H9 (cell line): ENCODE measurements at regions not wholly inside any gene's neighbourhood (a gene's known extent, or its start where the extent isn't known, plus 50 kb on each side); places are given as distances from the start of the nearest gene placed in this dataset.

Experiments
- DNase-seq: peaks from one replicate; pipeline ENCODE4 v3.0.0-alpha.2; 2017
- H2AFZ ChIP-seq: one replicate; pipeline ENCODE4 v1.6.1; 2013; ENCODE audit warnings: mild to moderate bottlenecking, low read length, control low read depth, moderate library complexity
- H2AK5ac ChIP-seq: 2 replicates; pipeline ENCODE4 v1.6.1; 2013; ENCODE audit warnings: low read length, control low read depth, mixed read lengths; ENCODE audit not compliant: insufficient read length
- H2BK120ac ChIP-seq: one replicate; pipeline ENCODE4 v1.6.1; 2013; ENCODE audit warnings: low read depth, mild to moderate bottlenecking, low read length, control low read depth, inconsistent platforms; ENCODE audit not compliant: poor library complexity, severe bottlenecking
- H2BK12ac ChIP-seq: 2 replicates; pipeline ENCODE4 v1.6.1; 2013; ENCODE audit warnings: low read length, control low read depth, mixed read lengths, low read depth; ENCODE audit not compliant: insufficient read length
- H2BK15ac ChIP-seq: 2 replicates; pipeline ENCODE4 v1.6.1; 2013; ENCODE audit warnings: low read depth, low read length, control low read depth
- H2BK20ac ChIP-seq: one replicate; pipeline ENCODE4 v1.6.1; 2013; ENCODE audit warnings: low read depth, mild to moderate bottlenecking, low read length, control low read depth, inconsistent platforms; ENCODE audit not compliant: poor library complexity, severe bottlenecking
- H2BK5ac ChIP-seq: 2 replicates; pipeline ENCODE4 v1.6.1; 2013; ENCODE audit warnings: low read length, control low read depth, mixed read lengths; ENCODE audit not compliant: insufficient read length
- H3K14ac ChIP-seq: 2 replicates; pipeline ENCODE4 v1.6.1; 2013; ENCODE audit warnings: low read length, control low read depth; ENCODE audit not compliant: insufficient read depth
- H3K18ac ChIP-seq: 2 replicates; pipeline ENCODE4 v1.6.1; 2013; ENCODE audit warnings: low read depth, mild to moderate bottlenecking, mixed read lengths, low read length, control low read depth; ENCODE audit not compliant: insufficient read length
- H3K23ac ChIP-seq: 2 replicates; pipeline ENCODE4 v1.6.1; 2013; ENCODE audit warnings: low read length, control low read depth, mixed read lengths, low read depth; ENCODE audit not compliant: insufficient read length
- H3K23me2 ChIP-seq: 2 replicates; pipeline ENCODE4 v1.6.1; 2013; ENCODE audit warnings: low read depth, mild to moderate bottlenecking, mixed read lengths, low read length, control low read depth; ENCODE audit not compliant: insufficient read length, poor library complexity, severe bottlenecking
- H3K27ac ChIP-seq: 2 replicates; pipeline ENCODE4 v1.5.1; 2013; ENCODE audit warnings: low read length, control low read depth, mixed read lengths, low read depth; ENCODE audit not compliant: insufficient read length
- H3K27me3 ChIP-seq: 2 replicates; pipeline ENCODE4 v1.6.1; 2013; ENCODE audit warnings: low read length, control low read depth, inconsistent platforms; ENCODE audit not compliant: insufficient read depth
- H3K4ac ChIP-seq: 2 replicates; pipeline ENCODE4 v1.6.1; 2013; ENCODE audit warnings: low read depth, mild to moderate bottlenecking, control low read depth, inconsistent platforms, low read length, moderate library complexity
- H3K4me1 ChIP-seq: 2 replicates; pipeline ENCODE4 v1.6.1; 2013; ENCODE audit warnings: low read length, control low read depth, inconsistent platforms; ENCODE audit not compliant: insufficient read depth
- H3K4me2 ChIP-seq: 2 replicates; pipeline ENCODE4 v1.6.1; 2013; ENCODE audit warnings: low read length, control low read depth, mixed read lengths; ENCODE audit not compliant: insufficient read length, insufficient read depth
- H3K56ac ChIP-seq: 2 replicates; pipeline ENCODE4 v1.6.1; 2013; ENCODE audit warnings: low read depth, mild to moderate bottlenecking, mixed read lengths, low read length, control low read depth; ENCODE audit not compliant: insufficient read length
- H3K79me1 ChIP-seq: 2 replicates; pipeline ENCODE4 v1.6.1; 2013; ENCODE audit warnings: low read depth, mild to moderate bottlenecking, moderate library complexity, low read length, control low read depth, inconsistent platforms; ENCODE audit not compliant: insufficient read depth, poor library complexity, severe bottlenecking
- H3K79me2 ChIP-seq: 2 replicates; pipeline ENCODE4 v1.6.1; 2013; ENCODE audit warnings: low read length, control low read depth, inconsistent platforms; ENCODE audit not compliant: insufficient read depth
- H3K9ac ChIP-seq: 2 replicates; pipeline ENCODE4 v1.6.1; 2013; ENCODE audit warnings: low read length, control low read depth, mixed read lengths; ENCODE audit not compliant: insufficient read length; ENCODE audit errors: extremely low read depth
- H3K9me3 ChIP-seq: one replicate; pipeline ENCODE4 v1.6.1; 2013; ENCODE audit warnings: low read depth, low read length, inconsistent platforms; ENCODE audit not compliant: control insufficient read depth
- H3T11ph ChIP-seq: one replicate; pipeline ENCODE4 v1.6.1; 2013; ENCODE audit warnings: mild to moderate bottlenecking, low read length, control low read depth, inconsistent platforms
- H4K20me1 ChIP-seq: one replicate; pipeline ENCODE4 v1.6.1; 2013; ENCODE audit not compliant: control insufficient read depth, insufficient read length, insufficient read depth
- H4K5ac ChIP-seq: 2 replicates; pipeline ENCODE4 v1.6.1; 2013; ENCODE audit warnings: low read depth, mild to moderate bottlenecking, mixed read lengths, low read length, control low read depth; ENCODE audit not compliant: insufficient read length
- H4K8ac ChIP-seq: replicated peaks from 2 replicates; pipeline ENCODE4 v1.6.1; 2013; ENCODE audit warnings: low read length, control low read depth, mixed read lengths, low read depth; ENCODE audit not compliant: insufficient read length
- H4K91ac ChIP-seq: 2 replicates; pipeline ENCODE4 v1.6.1; 2013; ENCODE audit warnings: low read depth, mild to moderate bottlenecking, moderate library complexity, mixed read lengths, low read length, control low read depth; ENCODE audit not compliant: insufficient read length
- H3K27ac Mint-ChIP-seq, 3 experiments: 2 replicates in 2 of 3; 3 replicates in 1 of 3; pipeline ENCODE4 v1.8.0; 2020 to 2021; ENCODE audit warnings: mixed read lengths in 3 of 3, mild to moderate bottlenecking in 1 of 3, moderate library complexity in 1 of 3
- H3K27me3 Mint-ChIP-seq: 2 replicates; pipeline ENCODE4 v1.8.0; 2021; ENCODE audit warnings: low read depth, mild to moderate bottlenecking, moderate library complexity, mixed read lengths
- H3K36me3 Mint-ChIP-seq, 3 experiments: 2 replicates in 2 of 3; 3 replicates in 1 of 3; pipeline ENCODE4 v1.8.0; 2020 to 2021; ENCODE audit warnings: low read depth in 3 of 3, mixed read lengths in 3 of 3; ENCODE audit not compliant: insufficient read depth in 1 of 3
- H3K4me1 Mint-ChIP-seq, 2 experiments: 2 replicates each; pipeline ENCODE4 v1.8.0; 2020; ENCODE audit warnings: mixed read lengths in 2 of 2
- H3K4me3 Mint-ChIP-seq, 2 experiments: 2 replicates in 1 of 2; 3 replicates in 1 of 2; pipeline ENCODE4 v1.8.0; 2020 to 2021; ENCODE audit warnings: mild to moderate bottlenecking in 2 of 2, mixed read lengths in 2 of 2, moderate library complexity in 1 of 2
- H3K9me3 Mint-ChIP-seq, 2 experiments: 2 replicates in 1 of 2; 3 replicates in 1 of 2; pipeline ENCODE4 v1.8.0; 2020; ENCODE audit warnings: mild to moderate bottlenecking in 2 of 2, mixed read lengths in 2 of 2, moderate library complexity in 1 of 2
- WGBS: extraction: QIAGEN DNeasy Blood & Tissue Kit; methylation state at CpG from one replicate; pipeline ENCODE4 v1.1.7; 2013; ENCODE audit warnings: missing lambda C conversion rate, low lambda C conversion rate, mixed read lengths; ENCODE audit not compliant: insufficient read length; ENCODE audit errors: extremely low coverage; 5-methylcytosine and 5-hydroxymethylcytosine counted together
- TF ChIP-seq, protein P1 (sequence below): fragments of 200-600 bp; sonication (generic); conservative IDR thresholded peaks from 3 replicates; pipeline ENCODE4 v1.8.0; 2021; ENCODE audit warnings: antibody characterized with exemption, mild to moderate bottlenecking

DNA sequence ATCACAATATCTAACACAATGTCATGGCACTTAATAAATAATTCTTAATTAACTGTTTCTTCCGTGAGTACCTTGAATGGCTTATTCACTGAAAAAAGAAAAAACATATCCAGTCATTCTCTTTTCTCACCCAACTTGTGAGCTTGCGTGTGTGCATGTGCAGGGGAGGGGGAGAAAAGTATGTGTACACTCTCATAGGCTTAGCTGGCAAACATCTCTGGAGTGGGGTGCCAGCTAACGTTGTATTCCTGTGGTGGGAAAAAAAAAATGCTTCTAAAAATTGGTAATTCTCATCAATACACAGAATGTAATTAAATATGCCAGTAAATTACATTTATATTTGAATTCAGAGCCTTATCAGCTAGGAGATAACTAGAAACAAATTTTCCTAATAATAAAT is 291.9 kb upstream of the NOX3 start:
- no peaks in the 10 kb centered on the region for H4K20me1 ChIP-seq
- H3K14ac ChIP-seq, result no peak overlapping the region
- DNase-seq, result no peak
- H3K4me1 ChIP-seq, result no peaks in the 10 kb centered on the region
- H3K9me3 ChIP-seq, result no peaks in the 10 kb centered on the region
- H3K4ac ChIP-seq, result no peak overlapping the region
- no peaks in the 10 kb centered on the region for H3K79me1 ChIP-seq
- no peaks in the 10 kb centered on the region for H3K79me2 ChIP-seq
- Mint-ChIP-seq H3K4me1 (peaks cover 13 to 15% of the 10 kb centered on the region in 2 experiments), H3K9me3 (peaks cover 8% of the 10 kb centered on the region in 2 experiments), H3K36me3 (peaks cover 2 to 9% (median 5%) of the 10 kb centered on the region in 3 experiments; a peak in 6 of 7 replicates), H3K27ac (no peak overlapping the region), H3K27me3 (no peaks in the 10 kb centered on the region), H3K4me3 (no peak overlapping the region)
- no CpG with 5 or more reads among the region's 3 CpGs for WGBS
- H3K23me2 ChIP-seq, result no peaks in the 10 kb centered on the region
- no peaks in the 10 kb centered on the region for H3K27me3 ChIP-seq
- no peak overlapping the region for H3K18ac ChIP-seq
- H4K8ac ChIP-seq, result no peak overlapping the region
- H3K23ac ChIP-seq, result no peak overlapping the region
- no peak overlapping the region for H2AK5ac ChIP-seq
- no peak overlapping the region for H4K91ac ChIP-seq
- H2BK5ac ChIP-seq, result no peak overlapping the region
- H2BK20ac ChIP-seq, result no peak overlapping the region
- H2BK120ac ChIP-seq, result no peak overlapping the region
- no peak overlapping the region for H3K9ac ChIP-seq
- no peak overlapping the region for H2BK15ac ChIP-seq
- no peak overlapping the region for H3K27ac ChIP-seq
- H3K4me2 ChIP-seq, result no peak overlapping the region
- no peak overlapping the region for H3T11ph ChIP-seq
- H3K56ac ChIP-seq, result no peak overlapping the region
- TF ChIP-seq, protein P1, sequence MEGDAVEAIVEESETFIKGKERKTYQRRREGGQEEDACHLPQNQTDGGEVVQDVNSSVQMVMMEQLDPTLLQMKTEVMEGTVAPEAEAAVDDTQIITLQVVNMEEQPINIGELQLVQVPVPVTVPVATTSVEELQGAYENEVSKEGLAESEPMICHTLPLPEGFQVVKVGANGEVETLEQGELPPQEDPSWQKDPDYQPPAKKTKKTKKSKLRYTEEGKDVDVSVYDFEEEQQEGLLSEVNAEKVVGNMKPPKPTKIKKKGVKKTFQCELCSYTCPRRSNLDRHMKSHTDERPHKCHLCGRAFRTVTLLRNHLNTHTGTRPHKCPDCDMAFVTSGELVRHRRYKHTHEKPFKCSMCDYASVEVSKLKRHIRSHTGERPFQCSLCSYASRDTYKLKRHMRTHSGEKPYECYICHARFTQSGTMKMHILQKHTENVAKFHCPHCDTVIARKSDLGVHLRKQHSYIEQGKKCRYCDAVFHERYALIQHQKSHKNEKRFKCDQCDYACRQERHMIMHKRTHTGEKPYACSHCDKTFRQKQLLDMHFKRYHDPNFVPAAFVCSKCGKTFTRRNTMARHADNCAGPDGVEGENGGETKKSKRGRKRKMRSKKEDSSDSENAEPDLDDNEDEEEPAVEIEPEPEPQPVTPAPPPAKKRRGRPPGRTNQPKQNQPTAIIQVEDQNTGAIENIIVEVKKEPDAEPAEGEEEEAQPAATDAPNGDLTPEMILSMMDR, result no peak
- no peak overlapping the region for H2BK12ac ChIP-seq
- no peak overlapping the region for H4K5ac ChIP-seq
- no peak overlapping the region for H2AFZ ChIP-seq
